ENCODE measurements at regions not wholly inside any gene's neighbourhood (a gene's known extent, or its start where the extent isn't known, plus 50 kb on each side); places are given as distances from the start of the nearest gene placed in this dataset.

DNA sequence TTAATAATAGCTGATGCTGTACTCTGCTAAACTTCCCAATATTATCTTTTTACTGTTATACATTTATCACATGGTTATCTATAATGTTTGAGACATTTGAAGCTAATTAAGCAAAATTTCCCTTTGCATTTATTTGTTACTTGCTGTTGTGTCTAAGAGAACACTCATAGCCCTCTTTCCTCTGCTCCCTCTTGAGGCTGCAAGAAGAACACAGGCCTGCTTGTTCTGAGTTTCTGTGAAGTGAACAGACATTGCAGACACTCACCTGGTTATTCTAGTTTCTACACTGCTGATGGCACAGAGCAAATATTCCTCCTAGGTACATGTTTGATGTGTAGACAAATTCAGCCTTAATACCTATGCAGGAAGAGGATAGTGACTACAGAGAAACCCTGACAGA, 367.8 kb downstream of the GASK1B start:
- Histone ChIP-seq H3K4me3 (ENCODE audit: low read depth in 1 of 3, low read length in 3 of 3) (no peak overlapping the region), H3K9ac (ENCODE audit: low read depth in 1 of 2, low read length in 2 of 2) (no peak overlapping the region), H3K4me1 (ENCODE audit: control insufficient read depth in 4 of 4, insufficient read depth in 4 of 4, low read length in 3 of 4) (peaks cover 0 to 10% (median 0%) of the 10 kb centered on the region in 4 donors), H3K27me3 (ENCODE audit: control insufficient read depth in 4 of 4, insufficient read depth in 4 of 4, low read length in 3 of 4) (no peaks in the 10 kb centered on the region), H3K36me3 (ENCODE audit: control insufficient read depth in 4 of 4, insufficient read depth in 3 of 4, low read depth in 1 of 4, low read length in 3 of 4) (no peaks in the 10 kb centered on the region), H3K9me3 (ENCODE audit: control insufficient read depth in 4 of 4, low read length in 3 of 4) (no peaks in the 10 kb centered on the region), H3K27ac (ENCODE audit: low read depth in 1 of 2, low read length in 2 of 2) (no peak overlapping the region)
- DNase-seq (ENCODE audit: low spot score) = no peak
- TF ChIP-seq SP1 (IDR thresholded peaks at IDR 0.05) = no peak
- TF ChIP-seq, protein P1, sequence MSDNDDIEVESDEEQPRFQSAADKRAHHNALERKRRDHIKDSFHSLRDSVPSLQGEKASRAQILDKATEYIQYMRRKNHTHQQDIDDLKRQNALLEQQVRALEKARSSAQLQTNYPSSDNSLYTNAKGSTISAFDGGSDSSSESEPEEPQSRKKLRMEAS (IDR thresholded peaks at IDR 0.05) = no peak
- TF ChIP-seq, protein P2, sequence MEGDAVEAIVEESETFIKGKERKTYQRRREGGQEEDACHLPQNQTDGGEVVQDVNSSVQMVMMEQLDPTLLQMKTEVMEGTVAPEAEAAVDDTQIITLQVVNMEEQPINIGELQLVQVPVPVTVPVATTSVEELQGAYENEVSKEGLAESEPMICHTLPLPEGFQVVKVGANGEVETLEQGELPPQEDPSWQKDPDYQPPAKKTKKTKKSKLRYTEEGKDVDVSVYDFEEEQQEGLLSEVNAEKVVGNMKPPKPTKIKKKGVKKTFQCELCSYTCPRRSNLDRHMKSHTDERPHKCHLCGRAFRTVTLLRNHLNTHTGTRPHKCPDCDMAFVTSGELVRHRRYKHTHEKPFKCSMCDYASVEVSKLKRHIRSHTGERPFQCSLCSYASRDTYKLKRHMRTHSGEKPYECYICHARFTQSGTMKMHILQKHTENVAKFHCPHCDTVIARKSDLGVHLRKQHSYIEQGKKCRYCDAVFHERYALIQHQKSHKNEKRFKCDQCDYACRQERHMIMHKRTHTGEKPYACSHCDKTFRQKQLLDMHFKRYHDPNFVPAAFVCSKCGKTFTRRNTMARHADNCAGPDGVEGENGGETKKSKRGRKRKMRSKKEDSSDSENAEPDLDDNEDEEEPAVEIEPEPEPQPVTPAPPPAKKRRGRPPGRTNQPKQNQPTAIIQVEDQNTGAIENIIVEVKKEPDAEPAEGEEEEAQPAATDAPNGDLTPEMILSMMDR (IDR thresholded peaks at IDR 0.05; ENCODE audit: low read depth, low read length, missing input control) = peak; percentile 35
- peak; percentile 65 to 73 for TF ChIP-seq RAD21 (IDR thresholded peaks at IDR 0.05)

DNA sequence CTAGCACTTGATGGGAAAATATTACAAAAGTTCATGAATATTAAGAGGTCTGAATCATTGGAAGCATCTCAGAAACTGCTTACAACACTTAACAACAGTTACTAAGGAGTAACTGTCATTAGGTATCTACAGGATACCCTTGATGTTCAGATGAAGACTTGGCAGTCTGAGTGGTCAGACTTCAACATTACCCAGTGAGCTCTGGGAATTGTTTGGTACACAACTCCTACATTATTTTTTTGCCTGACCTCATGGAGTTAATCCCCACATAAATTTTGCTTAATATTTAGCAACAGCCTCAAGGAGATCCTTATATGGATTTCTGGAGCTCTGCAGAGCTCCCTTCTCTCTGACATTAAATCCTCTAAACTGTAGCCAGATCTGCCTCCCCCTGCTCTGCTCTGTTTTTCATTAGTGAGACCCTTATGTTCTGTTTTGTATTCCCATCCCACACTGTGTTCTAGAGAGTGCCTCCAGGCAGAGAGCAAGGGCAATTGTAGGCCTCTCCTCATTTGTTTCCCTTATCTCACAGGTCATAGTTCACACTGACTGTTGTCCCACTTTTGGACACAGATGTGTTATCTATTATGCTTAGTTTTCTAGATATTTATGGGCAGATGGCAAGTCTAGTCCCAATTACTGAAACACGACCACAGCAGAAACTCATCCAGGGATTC, 368.8 kb downstream of the GASK1B start:
- Histone ChIP-seq H3K27ac (ENCODE audit: low read depth in 1 of 2, low read length in 2 of 2) (no peak overlapping the region), H3K4me1 (ENCODE audit: control insufficient read depth in 4 of 4, insufficient read depth in 4 of 4, low read length in 3 of 4) (peaks cover 0 to 7% (median 0%) of the 10 kb centered on the region in 4 donors), H3K9ac (ENCODE audit: low read depth in 1 of 2, low read length in 2 of 2) (no peak overlapping the region), H3K4me3 (ENCODE audit: low read depth in 1 of 3, low read length in 3 of 3) (no peak overlapping the region), H3K9me3 (ENCODE audit: control insufficient read depth in 4 of 4, low read length in 3 of 4) (no peaks in the 10 kb centered on the region), H3K27me3 (ENCODE audit: control insufficient read depth in 4 of 4, insufficient read depth in 4 of 4, low read length in 3 of 4) (no peaks in the 10 kb centered on the region), H3K36me3 (ENCODE audit: control insufficient read depth in 4 of 4, insufficient read depth in 3 of 4, low read depth in 1 of 4, low read length in 3 of 4) (no peaks in the 10 kb centered on the region)
- WGBS = 25% methylated on average over 1 of the region's 1 CpG
- DNase-seq (ENCODE audit: low spot score) = no peak
- TF ChIP-seq, protein P1 (IDR thresholded peaks at IDR 0.05) = no peak
- TF ChIP-seq HNF4A (conservative IDR thresholded peaks at IDR 0.05) = peak; percentile 20 to 54
- TF ChIP-seq NR2F2 (IDR thresholded peaks at IDR 0.05) = no peak

DNA sequence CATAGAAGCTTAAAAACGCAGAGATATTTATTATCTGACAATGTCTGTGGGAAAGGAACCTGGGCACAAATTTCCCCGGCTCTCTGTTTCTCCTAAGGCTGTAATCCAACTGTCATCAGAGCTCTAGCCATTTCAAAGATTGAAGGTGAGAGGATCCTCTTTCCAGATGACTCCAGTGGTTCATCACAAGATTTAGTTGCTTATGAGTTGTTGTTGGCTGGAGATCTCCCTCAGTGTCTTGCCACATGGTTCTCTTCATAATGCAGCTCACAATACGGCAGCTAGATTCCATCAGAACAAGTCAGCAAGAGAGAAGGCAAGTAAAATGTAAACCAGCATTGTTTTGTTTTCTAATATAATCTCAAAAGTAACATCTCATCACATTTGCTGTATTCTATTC, 369.4 kb downstream of the GASK1B start:
- no peak overlapping the region for H3K27ac ChIP-seq (ENCODE audit: low read depth in 1 of 2, low read length in 2 of 2)
- H3K4me3 ChIP-seq (ENCODE audit: low read depth in 1 of 3, low read length in 3 of 3) = no peak overlapping the region
- peaks cover 0 to 7% (median 0%) of the 10 kb centered on the region in 4 donors for H3K4me1 ChIP-seq (ENCODE audit: control insufficient read depth in 4 of 4, insufficient read depth in 4 of 4, low read length in 3 of 4)
- no peaks in the 10 kb centered on the region for H3K27me3 ChIP-seq (ENCODE audit: control insufficient read depth in 4 of 4, insufficient read depth in 4 of 4, low read length in 3 of 4)
- no peaks in the 10 kb centered on the region for H3K9me3 ChIP-seq (ENCODE audit: control insufficient read depth in 4 of 4, low read length in 3 of 4)
- TF ChIP-seq, protein P2 (IDR thresholded peaks at IDR 0.05; ENCODE audit: low read depth, low read length, missing input control) = no peak
- TF ChIP-seq, protein P3, sequence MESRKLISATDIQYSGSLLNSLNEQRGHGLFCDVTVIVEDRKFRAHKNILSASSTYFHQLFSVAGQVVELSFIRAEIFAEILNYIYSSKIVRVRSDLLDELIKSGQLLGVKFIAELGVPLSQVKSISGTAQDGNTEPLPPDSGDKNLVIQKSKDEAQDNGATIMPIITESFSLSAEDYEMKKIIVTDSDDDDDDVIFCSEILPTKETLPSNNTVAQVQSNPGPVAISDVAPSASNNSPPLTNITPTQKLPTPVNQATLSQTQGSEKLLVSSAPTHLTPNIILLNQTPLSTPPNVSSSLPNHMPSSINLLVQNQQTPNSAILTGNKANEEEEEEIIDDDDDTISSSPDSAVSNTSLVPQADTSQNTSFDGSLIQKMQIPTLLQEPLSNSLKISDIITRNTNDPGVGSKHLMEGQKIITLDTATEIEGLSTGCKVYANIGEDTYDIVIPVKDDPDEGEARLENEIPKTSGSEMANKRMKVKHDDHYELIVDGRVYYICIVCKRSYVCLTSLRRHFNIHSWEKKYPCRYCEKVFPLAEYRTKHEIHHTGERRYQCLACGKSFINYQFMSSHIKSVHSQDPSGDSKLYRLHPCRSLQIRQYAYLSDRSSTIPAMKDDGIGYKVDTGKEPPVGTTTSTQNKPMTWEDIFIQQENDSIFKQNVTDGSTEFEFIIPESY (IDR thresholded peaks at IDR 0.05) = no peak
- TF ChIP-seq YY1 (IDR thresholded peaks at IDR 0.05) (no peak), HNF4A (conservative IDR thresholded peaks at IDR 0.05) (no peak), NR2F2 (IDR thresholded peaks at IDR 0.05) (no peak), HNF4G (IDR thresholded peaks at IDR 0.05) (no peak)
- H3K9ac ChIP-seq (ENCODE audit: low read depth in 1 of 2, low read length in 2 of 2) = no peak overlapping the region
- WGBS = 92% methylated on average over 3 of the region's 3 CpGs
- no peak for DNase-seq (ENCODE audit: low spot score)
- no peaks in the 10 kb centered on the region for H3K36me3 ChIP-seq (ENCODE audit: control insufficient read depth in 4 of 4, insufficient read depth in 3 of 4, low read depth in 1 of 4, low read length in 3 of 4)
